GM12872 (cell line): ENCODE measurements at regions not wholly inside any gene's neighbourhood (a gene's known extent, or its start where the extent isn't known, plus 50 kb on each side); places are given as distances from the start of the nearest gene placed in this dataset.

Experiments used
- CTCF ChIP-seq: IDR thresholded peaks from 3 replicates; pipeline ENCODE4 v1.5.1; 2011; ENCODE audit warnings: low read depth, mild to moderate bottlenecking, low read length, moderate library complexity; ENCODE audit not compliant: insufficient read depth

- TF ChIP-seq CTCF = no peak
These were observed 343.7 kb downstream of the SPRY2 start for GRCh38 chr13:79997244-79997643.

DNA sequence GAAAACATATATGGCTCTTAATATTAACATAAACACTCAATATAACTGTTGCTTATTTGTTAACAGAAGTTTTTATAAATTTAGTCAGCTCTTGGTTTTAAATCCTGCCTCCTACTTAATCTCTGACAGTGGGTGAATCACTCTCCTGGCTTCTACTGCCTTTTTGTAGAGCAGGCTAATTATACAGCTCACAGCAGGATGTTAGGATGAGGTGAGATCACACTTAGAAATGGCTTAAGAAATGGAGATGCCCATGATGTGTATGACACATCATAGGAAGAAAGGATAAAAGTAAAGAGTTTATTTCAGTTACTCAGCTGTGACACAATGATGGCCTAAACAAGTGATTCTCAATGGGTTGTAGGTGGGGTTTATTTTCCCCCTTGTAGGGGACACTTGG lies 345.6 kb downstream of the SPRY2 start:
- no peak for TF ChIP-seq CTCF

DNA sequence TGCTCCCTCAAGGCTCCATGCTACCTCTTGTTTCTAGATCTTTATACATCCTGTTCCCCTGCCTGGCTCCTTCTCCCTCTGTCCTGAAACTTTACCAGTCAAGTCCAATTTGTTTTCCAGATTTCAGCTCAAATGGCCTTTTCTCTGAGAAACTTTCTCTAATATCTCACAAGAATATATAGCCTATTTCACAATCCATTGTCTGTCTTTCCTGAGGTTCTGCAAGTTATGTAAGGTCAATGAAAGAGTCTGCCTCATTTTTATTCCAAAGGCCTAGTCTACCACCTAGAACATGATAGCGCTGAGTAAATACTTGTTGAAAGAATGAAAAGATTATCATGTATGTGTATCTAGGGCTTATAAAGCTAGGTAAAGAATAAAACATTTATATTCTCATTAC lies 348.8 kb downstream of the SPRY2 start:
- TF ChIP-seq CTCF = no peak

GRCh38 chr13:79990048-79990447 lies 350.9 kb downstream of the SPRY2 start:
- TF ChIP-seq CTCF = no peak

GRCh38 chr13:79989217-79989661 lies 351.7 kb downstream of the SPRY2 start:
- no peak for TF ChIP-seq CTCF

DNA sequence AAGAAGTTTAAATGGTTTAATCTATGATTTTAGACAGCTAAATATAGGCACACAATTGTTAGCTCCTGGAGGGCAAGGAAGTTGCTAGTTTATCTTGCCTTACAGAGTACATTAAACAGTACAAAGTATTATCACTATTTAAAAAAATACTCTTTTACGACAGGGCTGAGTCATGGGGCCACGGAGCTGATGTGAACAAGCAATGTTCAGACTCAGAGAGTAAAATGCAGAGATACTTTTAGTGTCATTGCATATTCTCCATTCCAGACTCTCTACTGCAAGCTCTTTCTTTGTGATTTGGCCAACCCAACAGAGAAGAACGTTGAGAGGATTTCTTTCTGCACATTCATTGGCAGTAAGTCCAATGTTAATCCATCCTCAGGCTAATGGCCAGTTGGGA lies 352.4 kb downstream of the SPRY2 start:
- no peak for TF ChIP-seq CTCF

DNA sequence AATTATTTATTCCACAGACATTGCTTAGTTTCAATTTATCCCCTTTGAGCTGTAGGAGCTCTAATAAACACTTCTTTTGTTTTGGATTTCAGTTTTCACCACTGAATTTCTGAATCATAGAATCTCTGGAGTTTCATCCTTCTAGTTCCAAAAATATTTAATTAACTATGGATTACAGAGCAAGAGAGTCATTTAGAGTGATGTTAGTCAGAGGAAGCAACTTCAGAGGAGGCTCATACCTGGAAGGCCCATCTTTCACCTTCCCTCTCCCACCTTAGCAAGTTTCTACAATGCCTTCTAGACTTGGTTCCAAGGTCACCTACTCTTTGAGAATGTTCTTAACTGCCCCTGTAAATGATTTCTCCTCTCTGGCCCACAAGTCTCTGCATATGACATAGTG lies 353.2 kb downstream of the SPRY2 start:
- TF ChIP-seq CTCF = no peak

GRCh38 chr13:79987323-79987722 lies 353.6 kb downstream of the SPRY2 start:
- no peak for TF ChIP-seq CTCF
